Astrocyte of the spinal cord (primary cell): ENCODE measurements at regions not wholly inside any gene's neighbourhood (a gene's known extent, or its start where the extent isn't known, plus 50 kb on each side); places are given as distances from the start of the nearest gene placed in this dataset.

Experiments used
- DNase-seq: peaks from one replicate; pipeline ENCODE4 v3.0.0; 2011; ENCODE audit warnings: low read depth, low spot score
- H3K4me3 ChIP-seq: 2 replicates; pipeline ENCODE4 v1.5.1; 2011; ENCODE audit warnings: low read depth, mild to moderate bottlenecking, low read length, moderate library complexity
- in situ Hi-C: cut with HindIII; loops from 2 replicates; pipeline ENCODE4 v1.10.0; 2017; ENCODE audit warnings: low sequenced_read_pairs
- TF ChIP-seq, protein P1 (sequence below): IDR thresholded peaks from 2 replicates; pipeline ENCODE4 v1.5.1; 2012; ENCODE audit warnings: low read depth, mild to moderate bottlenecking, low read length, inconsistent platforms

DNA sequence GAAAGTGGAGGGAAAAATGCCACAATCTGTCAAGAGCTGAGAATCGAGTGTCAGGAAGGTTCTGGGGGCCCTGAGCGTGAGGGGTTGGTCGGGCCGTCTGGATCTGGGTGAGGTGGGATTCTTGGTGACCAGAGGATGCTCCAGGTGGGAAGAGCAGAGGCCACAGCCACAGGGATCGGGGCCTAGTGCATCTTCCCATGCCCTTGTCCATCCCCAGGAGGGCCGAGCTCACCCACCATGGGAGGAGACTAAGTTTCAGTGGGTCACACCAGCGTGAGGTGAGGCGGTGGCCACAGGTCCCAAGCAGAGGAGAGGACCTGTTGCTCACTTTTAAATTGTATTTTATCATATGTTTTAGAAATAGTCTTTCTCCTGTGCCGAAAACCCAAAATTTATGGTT is 70.0 kb downstream of the TMEM18 start:
- no peak for DNase-seq
- TF ChIP-seq, protein P1, sequence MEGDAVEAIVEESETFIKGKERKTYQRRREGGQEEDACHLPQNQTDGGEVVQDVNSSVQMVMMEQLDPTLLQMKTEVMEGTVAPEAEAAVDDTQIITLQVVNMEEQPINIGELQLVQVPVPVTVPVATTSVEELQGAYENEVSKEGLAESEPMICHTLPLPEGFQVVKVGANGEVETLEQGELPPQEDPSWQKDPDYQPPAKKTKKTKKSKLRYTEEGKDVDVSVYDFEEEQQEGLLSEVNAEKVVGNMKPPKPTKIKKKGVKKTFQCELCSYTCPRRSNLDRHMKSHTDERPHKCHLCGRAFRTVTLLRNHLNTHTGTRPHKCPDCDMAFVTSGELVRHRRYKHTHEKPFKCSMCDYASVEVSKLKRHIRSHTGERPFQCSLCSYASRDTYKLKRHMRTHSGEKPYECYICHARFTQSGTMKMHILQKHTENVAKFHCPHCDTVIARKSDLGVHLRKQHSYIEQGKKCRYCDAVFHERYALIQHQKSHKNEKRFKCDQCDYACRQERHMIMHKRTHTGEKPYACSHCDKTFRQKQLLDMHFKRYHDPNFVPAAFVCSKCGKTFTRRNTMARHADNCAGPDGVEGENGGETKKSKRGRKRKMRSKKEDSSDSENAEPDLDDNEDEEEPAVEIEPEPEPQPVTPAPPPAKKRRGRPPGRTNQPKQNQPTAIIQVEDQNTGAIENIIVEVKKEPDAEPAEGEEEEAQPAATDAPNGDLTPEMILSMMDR = no peak
- H3K4me3 ChIP-seq = no peak overlapping the region
- in situ Hi-C loops = no loop called here

DNA sequence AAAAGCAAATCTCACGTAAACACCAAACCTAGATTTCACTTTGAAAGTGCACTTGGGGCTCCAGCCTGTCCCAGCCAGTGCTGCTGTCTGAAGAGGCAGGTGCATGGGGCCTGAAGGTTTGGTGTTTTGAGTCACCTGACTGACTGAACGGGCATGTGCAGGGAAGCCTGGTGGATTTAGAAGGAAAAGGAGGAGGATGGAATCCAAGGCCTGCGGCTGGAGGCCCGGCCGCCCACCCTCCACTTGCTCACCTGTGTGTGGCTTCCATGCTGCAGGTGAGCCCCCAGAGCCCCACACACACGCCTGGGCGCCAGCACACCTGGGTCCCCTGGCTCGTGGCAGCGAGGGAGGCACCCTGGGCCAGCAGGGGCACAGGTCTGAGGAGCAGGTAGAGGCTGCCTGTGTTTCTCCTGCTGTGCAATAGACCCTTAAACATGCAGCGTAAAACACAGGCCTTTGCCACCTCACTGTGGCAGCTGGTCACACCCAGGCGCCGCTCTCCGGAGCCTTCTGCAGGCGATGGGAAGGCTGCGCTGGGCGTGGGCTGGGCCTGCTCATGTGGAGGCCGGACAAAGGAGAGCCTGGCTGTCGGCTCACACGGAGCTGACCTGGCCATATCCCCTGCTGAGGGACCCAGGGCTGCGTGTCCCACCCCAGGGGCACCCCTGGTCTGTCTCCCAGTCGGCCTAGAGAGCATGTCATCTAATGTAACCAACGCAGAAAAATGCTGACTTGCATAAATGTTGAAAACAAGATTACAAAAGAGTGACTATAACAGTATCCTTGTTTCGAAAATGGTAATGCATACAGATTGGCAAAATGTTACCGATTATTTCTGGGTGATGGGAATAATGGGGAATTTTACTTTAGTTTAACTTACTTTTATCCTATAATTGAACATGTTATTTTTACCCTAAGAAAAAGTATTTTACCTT is 71.3 kb downstream of the TMEM18 start:
- TF ChIP-seq, protein P1 = no peak
- in situ Hi-C loops = no loop called here
- no peak overlapping the region for H3K4me3 ChIP-seq
- no peak for DNase-seq

DNA sequence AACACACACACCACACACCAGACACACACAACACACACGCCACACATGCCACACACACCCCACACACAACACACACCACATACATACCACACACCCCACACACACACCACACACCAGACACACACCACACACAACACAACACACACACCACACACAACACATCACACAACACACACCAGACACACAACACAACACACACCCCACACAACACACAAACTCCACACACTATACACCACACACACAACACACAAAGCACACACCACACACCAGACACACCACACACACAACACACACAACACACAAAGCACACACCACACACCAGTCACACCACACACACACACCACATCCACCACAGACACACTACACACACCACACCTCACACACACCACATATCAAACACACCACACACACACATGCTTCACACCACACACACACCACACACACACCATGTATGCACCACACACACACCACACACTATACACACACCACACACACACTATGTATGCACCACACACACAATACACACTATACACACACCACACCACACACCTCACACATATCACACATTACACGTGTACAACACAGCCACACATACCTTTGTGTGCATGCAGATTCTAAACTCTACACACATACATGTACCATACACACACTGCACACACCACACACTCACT is 72.2 kb downstream of the TMEM18 start:
- in situ Hi-C loops = no loop called here

DNA sequence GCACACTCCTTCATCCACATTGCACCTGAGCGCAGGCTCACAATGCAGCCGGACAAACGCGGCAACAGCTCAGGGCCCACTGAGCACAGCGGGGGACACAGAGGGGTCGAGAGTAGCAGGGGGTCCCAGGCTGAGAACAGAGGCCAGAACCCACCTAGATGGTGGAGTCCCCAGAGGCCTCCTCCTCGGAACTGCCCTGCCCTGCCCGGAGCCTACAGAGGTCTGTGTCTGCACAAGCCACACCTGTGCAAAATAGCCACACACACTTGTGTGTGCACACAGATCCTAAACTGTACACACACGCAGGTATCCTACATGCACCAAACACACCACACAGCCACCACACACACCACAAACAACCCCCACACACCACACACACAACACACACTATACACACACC is 72.8 kb downstream of the TMEM18 start:
- TF ChIP-seq, protein P1 = no peak
- in situ Hi-C loops = no loop called here
- no peak for DNase-seq
- no peak overlapping the region for H3K4me3 ChIP-seq

More for the DNA sequence above, 72.2 kb downstream of the TMEM18 start:
- H3K4me3 ChIP-seq = no peak overlapping the region
- TF ChIP-seq, protein P1 = no peak
- no peak for DNase-seq

DNA sequence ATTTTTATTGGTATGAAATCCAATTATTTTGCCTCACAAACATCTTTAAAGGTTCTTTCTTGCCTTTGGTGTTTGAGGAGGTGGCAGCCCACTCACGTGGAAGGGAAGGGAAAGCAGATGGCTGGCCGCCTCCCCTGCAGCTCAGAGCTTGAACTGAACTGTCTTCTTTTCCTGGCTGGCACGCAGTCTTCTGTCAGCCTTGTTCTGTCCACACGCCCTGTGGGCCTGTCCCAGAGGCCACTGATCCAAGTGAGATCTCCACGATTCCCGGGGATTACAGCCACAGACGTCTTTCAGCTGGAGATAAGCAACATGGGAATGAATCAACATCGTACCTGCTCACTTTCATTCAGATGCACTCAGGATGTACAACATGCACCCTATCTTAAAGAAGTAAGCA is 73.3 kb downstream of the TMEM18 start:
- in situ Hi-C loops = no loop called here
- H3K4me3 ChIP-seq = no peak overlapping the region
- no peak for DNase-seq
- TF ChIP-seq, protein P1 = no peak

DNA sequence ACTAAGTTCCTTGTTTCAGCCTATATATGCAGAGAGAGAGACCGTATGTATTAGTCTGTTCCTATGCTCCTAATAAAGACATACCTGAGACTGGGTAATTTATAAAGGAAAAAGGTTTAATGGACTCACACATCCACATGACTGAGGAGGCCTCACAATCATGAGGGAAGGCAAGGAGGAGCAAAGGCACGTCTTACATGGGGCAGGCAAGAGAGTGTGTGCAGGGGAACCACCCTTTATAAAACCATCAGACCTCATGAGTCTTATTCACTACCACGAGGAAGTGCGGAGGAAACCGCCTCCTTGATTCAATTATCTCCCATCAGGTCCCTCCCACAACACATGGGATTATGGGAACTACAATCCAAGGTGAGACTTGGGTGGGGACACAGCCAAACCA is 73.8 kb downstream of the TMEM18 start:
- DNase-seq = no peak
- in situ Hi-C loops = no loop called here
- TF ChIP-seq, protein P1 = no peak
- no peak overlapping the region for H3K4me3 ChIP-seq
